HG02623 (cell line): ENCODE measurements at regions not wholly inside any gene's neighbourhood (a gene's known extent, or its start where the extent isn't known, plus 50 kb on each side); places are given as distances from the start of the nearest gene placed in this dataset.
"Not testable (repeated sequence)": the region's sequence is repeated elsewhere in the genome, so short reads cannot be mapped to it uniquely, and the experiment has no call there.

Experiments used
- ATAC-seq: cut with Tn5 transposase; IDR thresholded peaks from one replicate; pipeline ENCODE4 v1.9.1; 2021; ENCODE audit warnings: moderate library complexity; ENCODE audit not compliant: unreplicated experiment

- ATAC-seq, result not testable (repeated sequence)
Observed at GRCh38 chr1:146883190-146883589, 54.9 kb upstream of the NBPF12 start.

GRCh38 chr1:146881096-146881495 lies 57.0 kb upstream of the NBPF12 start:
- not testable (repeated sequence) for ATAC-seq

GRCh38 chr1:146863799-146864319 lies 74.3 kb upstream of the NBPF12 start:
- not testable (repeated sequence) for ATAC-seq

GRCh38 chr1:146853147-146853546 lies 85.0 kb upstream of the NBPF12 start:
- not testable (repeated sequence) for ATAC-seq

GRCh38 chr1:146850352-146850889 lies 87.7 kb upstream of the NBPF12 start:
- ATAC-seq, result not testable (repeated sequence)

GRCh38 chr1:146838725-146839124 lies 99.4 kb upstream of the NBPF12 start:
- ATAC-seq, result not testable (repeated sequence)

- ATAC-seq, result not testable (repeated sequence)
Observed at GRCh38 chr1:146826957-146827356, 111.2 kb upstream of the NBPF12 start.

GRCh38 chr1:146794236-146794635 lies 143.9 kb upstream of the NBPF12 start:
- ATAC-seq, result not testable (repeated sequence)

- ATAC-seq, result not testable (repeated sequence)
Observed at GRCh38 chr1:146792725-146793124, 145.4 kb upstream of the NBPF12 start.

- ATAC-seq, result not testable (repeated sequence)
Observed at GRCh38 chr1:146784212-146784940, 153.7 kb upstream of the NBPF12 start.

- not testable (repeated sequence) for ATAC-seq
Observed at GRCh38 chr1:146781235-146781634, 156.9 kb upstream of the NBPF12 start.

- not testable (repeated sequence) for ATAC-seq
Observed at GRCh38 chr1:146777826-146778602, 160.1 kb upstream of the NBPF12 start.

GRCh38 chr1:146774988-146775387 lies 163.1 kb upstream of the NBPF12 start:
- ATAC-seq, result not testable (repeated sequence)

- not testable (repeated sequence) for ATAC-seq
Observed at GRCh38 chr1:146774271-146774670, 163.9 kb upstream of the NBPF12 start.

GRCh38 chr1:146771409-146771808 lies 166.7 kb upstream of the NBPF12 start:
- ATAC-seq, result not testable (repeated sequence)

GRCh38 chr1:146770998-146771397 lies 167.1 kb upstream of the NBPF12 start:
- not testable (repeated sequence) for ATAC-seq

- not testable (repeated sequence) for ATAC-seq
Observed at GRCh38 chr1:146763234-146763633, 174.9 kb upstream of the NBPF12 start.

- not testable (repeated sequence) for ATAC-seq
Observed at GRCh38 chr1:146756858-146757257, 181.3 kb upstream of the NBPF12 start.

- ATAC-seq, result not testable (repeated sequence)
Observed at GRCh38 chr1:146748686-146749085, 189.4 kb upstream of the NBPF12 start.

GRCh38 chr1:146731981-146732680 lies 206.0 kb upstream of the NBPF12 start:
- ATAC-seq, result not testable (repeated sequence)
